Astrocyte (in vitro differentiated cells and primary cell): ENCODE measurements at regions not wholly inside any gene's neighbourhood (a gene's known extent, or its start where the extent isn't known, plus 50 kb on each side); places are given as distances from the start of the nearest gene placed in this dataset.

ENCODE experiments used
- DNase-seq: peaks from one replicate; pipeline ENCODE4 v3.0.0-alpha.2; 2010; ENCODE audit warnings: low read depth
- FAIRE-seq: peaks from 2 replicates; lab custom pipeline; 2011; peaks lifted over from hg19 to GRCh38; lab: Jason Lieb, UNC
- H2AFZ ChIP-seq: 2 replicates; pipeline ENCODE4 v1.6.0; 2012; ENCODE audit warnings: low read depth, low read length, inconsistent platforms
- H3K27ac ChIP-seq: 2 replicates; pipeline ENCODE4 v1.5.1; 2011; ENCODE audit warnings: low read depth, low read length, inconsistent platforms
- H3K27me3 ChIP-seq: 2 replicates; pipeline ENCODE4 v1.6.0; 2011; ENCODE audit warnings: low read length, inconsistent platforms; ENCODE audit not compliant: insufficient read depth
- H3K36me3 ChIP-seq: 2 replicates; pipeline ENCODE4 v1.5.1; 2011; ENCODE audit warnings: low read length, inconsistent platforms; ENCODE audit not compliant: insufficient read depth
- H3K4me1 ChIP-seq: 2 replicates; pipeline ENCODE4 v1.5.1; 2011; ENCODE audit warnings: low read length, inconsistent platforms; ENCODE audit not compliant: insufficient read depth
- H3K4me2 ChIP-seq: 2 replicates; pipeline ENCODE4 v1.6.0; 2012; ENCODE audit warnings: low read length, inconsistent platforms
- H3K4me3 ChIP-seq: 2 replicates; pipeline ENCODE4 v1.5.1; 2011; ENCODE audit warnings: low read depth, mild to moderate bottlenecking, low read length, inconsistent platforms; ENCODE audit not compliant: insufficient read depth
- H3K79me2 ChIP-seq: 2 replicates; pipeline ENCODE4 v1.6.0; 2012; ENCODE audit warnings: mild to moderate bottlenecking, low read length, inconsistent platforms; ENCODE audit not compliant: insufficient read depth
- H3K9ac ChIP-seq: 2 replicates; pipeline ENCODE4 v1.6.0; 2012; ENCODE audit warnings: mild to moderate bottlenecking, low read length, inconsistent platforms
- H3K9me3 ChIP-seq: 2 replicates; pipeline ENCODE4 v1.5.1; 2012; ENCODE audit warnings: low read depth, mild to moderate bottlenecking, low read length, inconsistent platforms; ENCODE audit not compliant: insufficient read depth
- H4K20me1 ChIP-seq: 2 replicates; pipeline ENCODE4 v1.6.0; 2012; ENCODE audit warnings: low read length, inconsistent platforms; ENCODE audit not compliant: insufficient read depth
- H3K27ac Mint-ChIP-seq: one replicate; pipeline ENCODE4 v1.8.0; 2021; ENCODE audit warnings: mild to moderate bottlenecking, mixed read lengths; ENCODE audit not compliant: unreplicated experiment
- H3K27me3 Mint-ChIP-seq: one replicate; pipeline ENCODE4 v1.8.0; 2021; ENCODE audit warnings: low read depth, mixed read lengths; ENCODE audit not compliant: unreplicated experiment
- H3K36me3 Mint-ChIP-seq: one replicate; pipeline ENCODE4 v1.8.0; 2021; ENCODE audit warnings: low read depth, mixed read lengths; ENCODE audit not compliant: unreplicated experiment
- H3K4me1 Mint-ChIP-seq: one replicate; pipeline ENCODE4 v1.8.0; 2021; ENCODE audit warnings: low read depth, mixed read lengths; ENCODE audit not compliant: unreplicated experiment
- H3K4me3 Mint-ChIP-seq: one replicate; pipeline ENCODE4 v1.8.0; 2021; ENCODE audit warnings: mild to moderate bottlenecking, moderate library complexity, mixed read lengths; ENCODE audit not compliant: unreplicated experiment
- H3K9me3 Mint-ChIP-seq: one replicate; pipeline ENCODE4 v1.8.0; 2021; ENCODE audit warnings: mild to moderate bottlenecking, mixed read lengths; ENCODE audit not compliant: unreplicated experiment
- CTCF ChIP-seq: IDR thresholded peaks from 2 replicates; pipeline ENCODE4 v1.5.1; 2011; ENCODE audit warnings: low read depth, mild to moderate bottlenecking, inconsistent platforms, low read length, moderate library complexity; ENCODE audit not compliant: insufficient read depth
- EZH2 ChIP-seq: IDR thresholded peaks from 2 replicates; pipeline ENCODE4 v1.6.1; 2012; ENCODE audit warnings: mild to moderate bottlenecking, low read length, inconsistent platforms; ENCODE audit not compliant: insufficient read depth

- Mint-ChIP-seq H3K9me3 (peaks cover 9% of the 10 kb centered on the region), H3K36me3 (no peaks in the 10 kb centered on the region), H3K27me3 (peaks cover 4% of the 10 kb centered on the region), H3K27ac (no peak overlapping the region), H3K4me3 (no peak overlapping the region), H3K4me1 (no peaks in the 10 kb centered on the region)
- no peaks in the 10 kb centered on the region for H3K27me3 ChIP-seq
- FAIRE-seq (no peak), DNase-seq (no peak)
- TF ChIP-seq CTCF (no peak), EZH2 (no peak)
- H2AFZ ChIP-seq: no peak overlapping the region
- H3K9me3 ChIP-seq: peaks cover 8% of the 10 kb centered on the region
- H3K27ac ChIP-seq: no peak overlapping the region
- no peaks in the 10 kb centered on the region for H3K4me1 ChIP-seq
- H3K79me2 ChIP-seq: no peaks in the 10 kb centered on the region
- H3K4me2 ChIP-seq: no peak overlapping the region
- H3K4me3 ChIP-seq: no peak overlapping the region
- H3K36me3 ChIP-seq: no peaks in the 10 kb centered on the region
- H3K9ac ChIP-seq: no peak overlapping the region
- H4K20me1 ChIP-seq: no peaks in the 10 kb centered on the region
Measured at GRCh38 chr1:104463126-104463697, 713.5 kb downstream of the AMY1C start.

GRCh38 chr1:104466068-104466467 is 716.4 kb downstream of the AMY1C start:
- H3K9me3 Mint-ChIP-seq: peaks cover 4% of the 10 kb centered on the region
- H3K27me3 ChIP-seq: no peaks in the 10 kb centered on the region
- TF ChIP-seq CTCF (no peak), EZH2 (no peak)

GRCh38 chr1:104467590-104467989 is 717.9 kb downstream of the AMY1C start:
- Histone ChIP-seq H3K4me2 (no peak overlapping the region), H4K20me1 (no peaks in the 10 kb centered on the region), H3K9ac (no peak overlapping the region), H3K79me2 (no peaks in the 10 kb centered on the region), H3K4me3 (no peak overlapping the region), H2AFZ (no peak overlapping the region), H3K27me3 (no peaks in the 10 kb centered on the region), H3K4me1 (no peaks in the 10 kb centered on the region), H3K27ac (no peak overlapping the region), H3K9me3 (peaks cover 6% of the 10 kb centered on the region), H3K36me3 (no peaks in the 10 kb centered on the region)
- FAIRE-seq (no peak), DNase-seq (no peak)
- TF ChIP-seq CTCF (no peak), EZH2 (no peak)
- Mint-ChIP-seq H3K4me1 (no peaks in the 10 kb centered on the region), H3K27me3 (peaks cover 4% of the 10 kb centered on the region), H3K4me3 (no peak overlapping the region), H3K9me3 (peaks cover 2% of the 10 kb centered on the region), H3K36me3 (no peaks in the 10 kb centered on the region), H3K27ac (no peak overlapping the region)

More at GRCh38 chr1:104466068-104466467, 716.4 kb downstream of the AMY1C start:
- no peak overlapping the region for H3K4me3 ChIP-seq
- peaks cover 3% of the 10 kb centered on the region for H3K9me3 ChIP-seq
- Mint-ChIP-seq H3K36me3 (no peaks in the 10 kb centered on the region), H3K27me3 (peaks cover 4% of the 10 kb centered on the region), H3K4me1 (no peaks in the 10 kb centered on the region), H3K4me3 (no peak overlapping the region), H3K27ac (no peak overlapping the region)
- H2AFZ ChIP-seq: no peak overlapping the region
- H3K4me1 ChIP-seq: no peaks in the 10 kb centered on the region
- no peak overlapping the region for H3K27ac ChIP-seq
- H3K36me3 ChIP-seq: no peaks in the 10 kb centered on the region
- no peak for DNase-seq
- H3K9ac ChIP-seq: no peak overlapping the region
- H3K4me2 ChIP-seq: no peak overlapping the region
- no peaks in the 10 kb centered on the region for H3K79me2 ChIP-seq
- no peaks in the 10 kb centered on the region for H4K20me1 ChIP-seq
- no peak for FAIRE-seq
